Loucy (cell line): ENCODE measurements at regions not wholly inside any gene's neighbourhood (a gene's known extent, or its start where the extent isn't known, plus 50 kb on each side); places are given as distances from the start of the nearest gene placed in this dataset.

Source experiments
- H2AFZ ChIP-seq: fragments of 200-600 bp; sonication (generic); 2 replicates; pipeline ENCODE4 v1.6.0; 2016; ENCODE audit warnings: antibody characterized with exemption, mild to moderate bottlenecking, low read length, moderate library complexity
- H3F3A ChIP-seq: fragments of 200-600 bp; 2 replicates; pipeline ENCODE4 v1.6.0; 2016; ENCODE audit warnings: antibody characterized with exemption, low read depth, mild to moderate bottlenecking
- H3K27me3 ChIP-seq: fragments of 200-600 bp; sonication (generic); 2 replicates; pipeline ENCODE4 v1.6.1; 2014; ENCODE audit warnings: low read length, mild to moderate bottlenecking; ENCODE audit not compliant: insufficient read depth, poor library complexity, severe bottlenecking
- H3K36me3 ChIP-seq: fragments of 200-600 bp; sonication (generic); 2 replicates; pipeline ENCODE4 v1.6.1; 2016; ENCODE audit warnings: low read length; ENCODE audit not compliant: insufficient read depth
- H3K4me1 ChIP-seq: fragments of 200-600 bp; sonication (generic); 2 replicates; pipeline ENCODE4 v1.5.1; 2014; ENCODE audit warnings: low read length, mild to moderate bottlenecking; ENCODE audit not compliant: insufficient read depth, poor library complexity, severe bottlenecking
- H3K4me2 ChIP-seq: fragments of 200-600 bp; sonication (generic); 2 replicates; pipeline ENCODE4 v1.6.0; 2014; ENCODE audit warnings: antibody characterized with exemption, low read length, low read depth, mild to moderate bottlenecking; ENCODE audit not compliant: poor library complexity, severe bottlenecking
- H3K4me3 ChIP-seq: fragments of 200-600 bp; sonication (generic); 2 replicates; pipeline ENCODE4 v1.5.1; 2014; ENCODE audit warnings: low read length, mild to moderate bottlenecking, mixed read lengths; ENCODE audit not compliant: poor library complexity, severe bottlenecking
- H3K79me2 ChIP-seq: fragments of 200-600 bp; sonication (generic); 2 replicates; pipeline ENCODE4 v1.6.1; 2014; ENCODE audit warnings: low read length; ENCODE audit not compliant: insufficient read depth
- H3K9ac ChIP-seq: fragments of 200-600 bp; sonication (generic); 2 replicates; pipeline ENCODE4 v1.6.0; 2014; ENCODE audit warnings: mild to moderate bottlenecking, low read depth, low read length, moderate library complexity; ENCODE audit not compliant: poor library complexity, severe bottlenecking
- H3K9me2 ChIP-seq: fragments of 200-600 bp; sonication (generic); replicated peaks from 2 replicates; pipeline ENCODE4 v1.6.1; 2016; ENCODE audit warnings: low read depth, low read length, mixed read lengths
- H3K9me3 ChIP-seq: fragments of 200-600 bp; sonication (generic); 2 replicates; pipeline ENCODE4 v1.6.1; 2014; ENCODE audit warnings: mild to moderate bottlenecking, antibody characterized with exemption, low read length, low read depth; ENCODE audit not compliant: insufficient read depth
- H4K20me1 ChIP-seq: fragments of 200-600 bp; sonication (generic); 2 replicates; pipeline ENCODE4 v1.6.0; 2014; ENCODE audit warnings: antibody characterized with exemption, low read length, mild to moderate bottlenecking; ENCODE audit not compliant: insufficient read depth, poor library complexity, severe bottlenecking
- EZH2phosphoT487 ChIP-seq: fragments of 200-600 bp; IDR thresholded peaks from 2 replicates; pipeline ENCODE4 v1.6.1; 2018; ENCODE audit warnings: antibody characterized with exemption, mild to moderate bottlenecking, moderate library complexity, borderline replicate concordance
- TF ChIP-seq, protein P1 (sequence below): fragments of 200-600 bp; sonication (generic); conservative IDR thresholded peaks from 2 replicates; pipeline ENCODE4 v1.5.1; 2014; ENCODE audit warnings: mild to moderate bottlenecking, antibody characterized with exemption, low read length

DNA sequence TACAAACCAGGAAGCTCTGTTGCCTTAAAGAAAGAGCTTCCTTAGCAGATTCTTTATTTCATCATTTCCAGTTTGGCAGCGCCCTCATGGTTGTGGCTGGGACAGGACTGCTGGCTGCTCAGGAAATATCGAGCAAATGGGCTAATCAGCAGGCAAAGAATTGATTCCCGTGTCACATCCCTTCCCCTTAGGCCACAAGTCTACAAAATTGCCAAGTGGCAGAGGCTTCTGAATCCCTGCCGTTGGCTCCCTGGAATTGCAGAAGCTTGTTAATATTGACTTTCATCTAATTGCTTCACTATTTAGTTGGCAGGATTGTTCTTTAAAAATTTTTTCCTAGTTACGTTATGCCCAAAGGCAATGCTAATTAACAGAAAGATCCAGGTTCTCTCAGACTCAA lies 456.3 kb upstream of the ERCC4 start:
- no peaks in the 10 kb centered on the region for H3K9me2 ChIP-seq
- no peaks in the 10 kb centered on the region for H4K20me1 ChIP-seq
- TF ChIP-seq, protein P1, sequence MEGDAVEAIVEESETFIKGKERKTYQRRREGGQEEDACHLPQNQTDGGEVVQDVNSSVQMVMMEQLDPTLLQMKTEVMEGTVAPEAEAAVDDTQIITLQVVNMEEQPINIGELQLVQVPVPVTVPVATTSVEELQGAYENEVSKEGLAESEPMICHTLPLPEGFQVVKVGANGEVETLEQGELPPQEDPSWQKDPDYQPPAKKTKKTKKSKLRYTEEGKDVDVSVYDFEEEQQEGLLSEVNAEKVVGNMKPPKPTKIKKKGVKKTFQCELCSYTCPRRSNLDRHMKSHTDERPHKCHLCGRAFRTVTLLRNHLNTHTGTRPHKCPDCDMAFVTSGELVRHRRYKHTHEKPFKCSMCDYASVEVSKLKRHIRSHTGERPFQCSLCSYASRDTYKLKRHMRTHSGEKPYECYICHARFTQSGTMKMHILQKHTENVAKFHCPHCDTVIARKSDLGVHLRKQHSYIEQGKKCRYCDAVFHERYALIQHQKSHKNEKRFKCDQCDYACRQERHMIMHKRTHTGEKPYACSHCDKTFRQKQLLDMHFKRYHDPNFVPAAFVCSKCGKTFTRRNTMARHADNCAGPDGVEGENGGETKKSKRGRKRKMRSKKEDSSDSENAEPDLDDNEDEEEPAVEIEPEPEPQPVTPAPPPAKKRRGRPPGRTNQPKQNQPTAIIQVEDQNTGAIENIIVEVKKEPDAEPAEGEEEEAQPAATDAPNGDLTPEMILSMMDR = no peak
- no peak for TF ChIP-seq EZH2phosphoT487
- H3K4me3 ChIP-seq = no peak overlapping the region
- H3K9me3 ChIP-seq = no peaks in the 10 kb centered on the region
- no peak overlapping the region for H3K4me2 ChIP-seq
- no peaks in the 10 kb centered on the region for H3K36me3 ChIP-seq
- H3K27me3 ChIP-seq = no peaks in the 10 kb centered on the region
- H3K4me1 ChIP-seq = no peaks in the 10 kb centered on the region
- no peaks in the 10 kb centered on the region for H3F3A ChIP-seq
- H3K79me2 ChIP-seq = no peaks in the 10 kb centered on the region
- H3K9ac ChIP-seq = no peak overlapping the region
- H2AFZ ChIP-seq = no peak overlapping the region

DNA sequence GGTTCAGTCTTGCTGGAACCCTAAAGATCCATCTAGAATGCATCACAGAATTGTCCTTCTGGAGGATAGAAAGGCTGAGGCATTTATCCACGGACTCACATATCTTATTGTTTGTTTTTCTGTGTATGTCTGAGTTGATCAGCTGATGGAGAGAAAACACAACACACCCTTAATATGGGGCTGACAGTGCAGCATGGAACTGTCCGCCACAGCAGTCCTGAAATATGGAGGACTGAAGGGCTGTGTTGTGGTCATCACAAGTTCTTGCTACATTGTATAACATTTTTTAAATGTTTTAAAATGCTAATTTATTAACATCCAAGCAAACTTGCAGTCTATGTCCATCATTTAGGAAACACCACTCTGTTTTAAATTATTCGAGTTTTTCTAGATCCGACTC lies 448.9 kb upstream of the ERCC4 start:
- Histone ChIP-seq H3K4me2 (no peak overlapping the region), H2AFZ (no peak overlapping the region)

DNA sequence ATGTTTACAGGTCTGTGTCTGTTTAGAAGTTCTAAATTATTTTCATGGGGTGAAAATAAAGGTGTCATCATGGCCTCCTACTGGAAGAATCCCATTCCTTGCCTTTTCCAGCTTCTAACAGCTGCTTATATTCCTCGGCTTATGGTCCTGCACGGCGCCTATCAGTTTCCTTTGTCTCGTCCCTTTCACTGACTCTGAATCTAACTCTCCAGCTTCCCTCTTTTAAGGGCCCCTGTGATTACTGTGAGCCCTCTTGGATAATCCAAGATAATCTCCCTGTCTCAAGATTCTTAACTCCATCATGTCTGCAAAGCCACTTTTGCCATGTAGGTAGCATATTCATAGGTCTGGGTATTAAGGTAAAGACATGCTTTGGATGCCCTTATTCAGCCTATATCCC lies 441.0 kb upstream of the ERCC4 start:
- no peak overlapping the region for H3K4me3 ChIP-seq
- H3K9me3 ChIP-seq = no peaks in the 10 kb centered on the region
- H3K79me2 ChIP-seq = no peaks in the 10 kb centered on the region
- H3F3A ChIP-seq = no peaks in the 10 kb centered on the region
- no peaks in the 10 kb centered on the region for H3K4me1 ChIP-seq
- no peak overlapping the region for H2AFZ ChIP-seq
- no peaks in the 10 kb centered on the region for H3K9me2 ChIP-seq
- H3K27me3 ChIP-seq = no peaks in the 10 kb centered on the region
- H3K4me2 ChIP-seq = no peak overlapping the region
- no peaks in the 10 kb centered on the region for H4K20me1 ChIP-seq
- TF ChIP-seq, protein P1 = no peak
- no peak for TF ChIP-seq EZH2phosphoT487
- no peak overlapping the region for H3K9ac ChIP-seq
- no peaks in the 10 kb centered on the region for H3K36me3 ChIP-seq

More for the DNA sequence above, 448.9 kb upstream of the ERCC4 start:
- H3K9ac ChIP-seq = no peak overlapping the region
- no peak overlapping the region for H3K4me3 ChIP-seq
- H3K4me1 ChIP-seq = no peaks in the 10 kb centered on the region
- no peaks in the 10 kb centered on the region for H3K79me2 ChIP-seq
- no peaks in the 10 kb centered on the region for H4K20me1 ChIP-seq
- H3K36me3 ChIP-seq = no peaks in the 10 kb centered on the region
- no peaks in the 10 kb centered on the region for H3F3A ChIP-seq
- TF ChIP-seq, protein P1 = no peak
- no peak for TF ChIP-seq EZH2phosphoT487
- H3K9me2 ChIP-seq = no peaks in the 10 kb centered on the region
- no peaks in the 10 kb centered on the region for H3K27me3 ChIP-seq
- H3K9me3 ChIP-seq = no peaks in the 10 kb centered on the region
